HCT116 (cell line): ENCODE measurements at regions not wholly inside any gene's neighbourhood (a gene's known extent, or its start where the extent isn't known, plus 50 kb on each side); places are given as distances from the start of the nearest gene placed in this dataset.

Source experiments
- ATAC-seq: fragments of 200-7000 bp; cut with Tn5 transposase; 2 replicates; pipeline ENCODE4 v1.9.1; 2020; ENCODE audit warnings: mild to moderate bottlenecking, moderate library complexity
- BruUV-seq: library from RNA; stranded (reverse); fragments of 400-500 nt; replicated peaks from 2 replicates; lab custom pipeline; 2021; lab: Mats Ljungman, UMichigan
- CTCF ChIA-PET: fragments of 300-600 bp; sonication (Branson Sonifier 250); formaldehyde crosslinking; loops from one replicate; lab custom pipeline; 2021; ENCODE audit warnings: antibody characterized with exemption; lab: Charles Lee
- POLR2A ChIA-PET: fragments of 300-600, 350-600 bp; sonication (Branson Sonifier 250); formaldehyde crosslinking; loops from one replicate; lab custom pipeline; 2021; ENCODE audit warnings: antibody characterized with exemption; lab: Charles Lee
- RAD21 ChIA-PET, 2 experiments: fragments of 300-600 bp; sonication (Branson Sonifier 250); formaldehyde crosslinking; loops; one replicate each; lab custom pipeline; 2023; ENCODE audit warnings: low total read pairs in 2 of 2; ENCODE audit not compliant: uncharacterized antibody in 2 of 2, unreplicated experiment in 2 of 2, low non-redundant PET in 1 of 2; lab: Charles Lee
- DNase-seq: peaks from one replicate; pipeline ENCODE4 v3.0.0-alpha.2; 2010; ENCODE audit warnings: low read depth, low spot score
- H2AFZ ChIP-seq: fragments of 200-600 bp; shearing (Covaris generic), sonication (generic); 2 replicates; pipeline ENCODE4 v1.6.1; 2017; ENCODE audit warnings: low read depth, mixed run types, mixed read lengths, antibody characterized with exemption, low read length; ENCODE audit not compliant: poor library complexity, severe bottlenecking
- H3K27ac ChIP-seq: 2 replicates; pipeline ENCODE4 v1.5.1; 2012; ENCODE audit warnings: low read depth, low read length
- H3K27me3 ChIP-seq: fragments of 200-600 bp; sonication (generic); 2 replicates; pipeline ENCODE4 v1.6.1; 2016; ENCODE audit warnings: mixed run types, low read length, mixed read lengths; ENCODE audit not compliant: insufficient read depth
- H3K36me3 ChIP-seq, 2 experiments: fragments of 200-500 bp in 1 of 2; fragments of 200-600 bp in 1 of 2; sonication (Bioruptor generic) in 1 of 2; sonication (generic) in 1 of 2; 2 replicates each; pipeline versions ENCODE4 v1.5.1 to v1.6.1; 2014 to 2016; ENCODE audit warnings: low read length in 2 of 2, inconsistent platforms in 1 of 2, mixed read lengths in 1 of 2, mixed run types in 1 of 2; ENCODE audit not compliant: insufficient read depth in 2 of 2, control insufficient read depth in 1 of 2
- H3K4me1 ChIP-seq, 2 experiments: fragments of 200-600 bp in 1 of 2; sonication (generic) in 1 of 2; 2 replicates each; pipeline versions ENCODE4 v1.5.1 to v1.6.1; 2012 to 2017; ENCODE audit warnings: low read length in 2 of 2, inconsistent platforms in 1 of 2, mild to moderate bottlenecking in 1 of 2, mixed read lengths in 1 of 2, mixed run types in 1 of 2, moderate library complexity in 1 of 2; ENCODE audit not compliant: insufficient read depth in 2 of 2, control insufficient read depth in 1 of 2
- H3K4me2 ChIP-seq: fragments of 200-600 bp; sonication (generic); 2 replicates; pipeline ENCODE4 v1.6.1; 2017; ENCODE audit warnings: mixed run types, low read length, mixed read lengths
- H3K4me3 ChIP-seq, 2 experiments: fragments of 200-600 bp in 1 of 2; sonication (generic) in 1 of 2; replicated peaks in 1 of 2; 2 replicates each; pipeline ENCODE4 v1.5.1; 2011 to 2016; ENCODE audit warnings: low read length in 2 of 2, control low read depth in 1 of 2, low read depth in 1 of 2, mild to moderate bottlenecking in 1 of 2, mixed read lengths in 1 of 2, mixed run types in 1 of 2
- H3K79me2 ChIP-seq: fragments of 200-600 bp; sonication (generic); 2 replicates; pipeline ENCODE4 v1.6.1; 2017; ENCODE audit warnings: mild to moderate bottlenecking, mixed run types, low read length, moderate library complexity, mixed read lengths; ENCODE audit not compliant: insufficient read depth
- H3K9ac ChIP-seq: fragments of 200-600 bp; sonication (generic); 2 replicates; pipeline ENCODE4 v1.6.1; 2016; ENCODE audit warnings: low read length, mixed read lengths
- H3K9me2 ChIP-seq: fragments of 200-600 bp; sonication (generic), shearing (Covaris generic); 2 replicates; pipeline ENCODE4 v1.6.1; 2017; ENCODE audit warnings: mixed run types, mild to moderate bottlenecking, moderate library complexity; ENCODE audit not compliant: insufficient read depth
- H3K9me3 ChIP-seq, 2 experiments: fragments of 200-500 bp in 1 of 2; fragments of 200-600 bp in 1 of 2; sonication (Bioruptor generic) in 1 of 2; sonication (generic) in 1 of 2; 2 replicates each; pipeline ENCODE4 v1.6.1; 2014 to 2017; ENCODE audit warnings: low read length in 2 of 2, mixed read lengths in 2 of 2, inconsistent platforms in 1 of 2, low read depth in 1 of 2, mild to moderate bottlenecking in 1 of 2, mixed run types in 1 of 2, moderate library complexity in 1 of 2; ENCODE audit not compliant: control insufficient read depth in 1 of 2, insufficient read depth in 1 of 2
- H4K20me1 ChIP-seq: fragments of 200-600 bp; sonication (generic), shearing (Covaris generic); 2 replicates; pipeline ENCODE4 v1.6.1; 2017; ENCODE audit warnings: mixed run types, mild to moderate bottlenecking, moderate library complexity; ENCODE audit not compliant: insufficient read depth
- CEBPB ChIP-seq: IDR thresholded peaks from 2 replicates; pipeline ENCODE4 v1.6.1; 2012; ENCODE audit warnings: low read depth
- EGR1 ChIP-seq: IDR thresholded peaks from 2 replicates; pipeline ENCODE4 v1.6.1; 2012; ENCODE audit warnings: low read depth
- EZH2phosphoT487 ChIP-seq: fragments of 200-600 bp; IDR thresholded peaks from 2 replicates; pipeline ENCODE4 v1.6.1; 2018; ENCODE audit warnings: antibody characterized with exemption, borderline replicate concordance
- POLR2A ChIP-seq: IDR thresholded peaks from 2 replicates; pipeline ENCODE4 v1.7.0; 2011; ENCODE audit warnings: borderline replicate concordance; ENCODE audit not compliant: insufficient read depth, insufficient read length; ENCODE audit errors: extremely low read depth
- POLR2AphosphoS5 ChIP-seq: IDR thresholded peaks from 2 replicates; pipeline ENCODE4 v1.6.1; 2011; ENCODE audit warnings: mild to moderate bottlenecking, low read depth, low read length, moderate library complexity
- RAD21 ChIP-seq: IDR thresholded peaks from 2 replicates; pipeline ENCODE4 v1.6.1; 2012; ENCODE audit warnings: low read depth, mild to moderate bottlenecking
- SIN3A ChIP-seq: IDR thresholded peaks from 2 replicates; pipeline ENCODE4 v1.6.1; 2012; ENCODE audit warnings: low read depth
- SRF ChIP-seq: IDR thresholded peaks from 2 replicates; pipeline ENCODE4 v1.6.1; 2012; ENCODE audit warnings: low read depth
- TCF7L2 ChIP-seq: IDR thresholded peaks from 2 replicates; pipeline ENCODE4 v1.7.0; 2011; ENCODE audit warnings: borderline replicate concordance, inconsistent platforms; ENCODE audit not compliant: insufficient read depth, insufficient read length; ENCODE audit errors: extremely low read depth
- ZBTB33 ChIP-seq: IDR thresholded peaks from 2 replicates; pipeline ENCODE4 v1.6.1; 2011; ENCODE audit warnings: mild to moderate bottlenecking, low read length, moderate library complexity; ENCODE audit not compliant: insufficient replicate concordance; ENCODE audit errors: extremely low read depth
- intact Hi-C: fragments of 100-400 bp; cut with micrococcal nuclease; formaldehyde crosslinking; loops from 2 replicates; pipeline ENCODE4 v1.10.0; 2022
- TF ChIP-seq, protein P1 (sequence below): IDR thresholded peaks from 2 replicates; pipeline ENCODE4 v1.6.1; 2012
- TF ChIP-seq, protein P2 (sequence below): IDR thresholded peaks from 2 replicates; pipeline ENCODE4 v1.6.1; 2012

DNA sequence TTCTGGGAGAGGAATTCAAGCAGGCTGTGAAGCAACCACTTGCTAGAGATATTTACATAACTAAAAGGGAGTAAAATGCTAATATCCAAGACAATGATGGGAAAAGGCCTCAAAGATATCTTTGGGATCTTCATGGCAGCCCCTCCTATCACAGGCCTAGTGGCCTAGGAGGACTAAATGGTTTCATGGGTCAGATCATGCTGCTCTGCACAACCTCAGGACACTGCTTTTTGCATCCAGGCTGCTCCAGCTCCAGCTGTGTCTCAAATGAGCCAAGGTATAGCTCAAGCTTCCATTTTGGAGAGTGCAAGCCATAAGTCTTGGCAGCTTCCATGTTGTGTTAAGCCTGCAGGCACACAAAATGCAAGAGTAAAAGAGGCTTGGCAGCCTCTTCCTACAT, 195.6 kb upstream of the SSTR1 start:
- POLR2A ChIA-PET: no interaction called here
- Histone ChIP-seq H3K9ac (no peak overlapping the region), H3K4me1 (no peaks in the 10 kb centered on the region)
- intact Hi-C loops: no loop called here
- CTCF ChIA-PET: no interaction called here
- TF ChIP-seq EZH2phosphoT487 (no peak), SIN3A (no peak), CEBPB (no peak), ZBTB33 (no peak), POLR2A (no peak), TCF7L2 (no peak), EGR1 (no peak), RAD21 (no peak), POLR2AphosphoS5 (no peak), SRF (no peak)
- TF ChIP-seq, protein P1, sequence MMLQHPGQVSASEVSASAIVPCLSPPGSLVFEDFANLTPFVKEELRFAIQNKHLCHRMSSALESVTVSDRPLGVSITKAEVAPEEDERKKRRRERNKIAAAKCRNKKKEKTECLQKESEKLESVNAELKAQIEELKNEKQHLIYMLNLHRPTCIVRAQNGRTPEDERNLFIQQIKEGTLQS: no peak
- TF ChIP-seq, protein P2, sequence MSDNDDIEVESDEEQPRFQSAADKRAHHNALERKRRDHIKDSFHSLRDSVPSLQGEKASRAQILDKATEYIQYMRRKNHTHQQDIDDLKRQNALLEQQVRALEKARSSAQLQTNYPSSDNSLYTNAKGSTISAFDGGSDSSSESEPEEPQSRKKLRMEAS: no peak
- TF ChIP-seq, all 23 proteins: peak for 0
- Histone ChIP-seq H3K4me3 (no peak overlapping the region), H3K79me2 (no peaks in the 10 kb centered on the region), H3K9me3 (peaks cover 0 to 6% of the 10 kb centered on the region in 2 experiments; a peak in 2 of 4 replicates), H2AFZ (no peak overlapping the region), H4K20me1 (no peaks in the 10 kb centered on the region), H3K27me3 (no peaks in the 10 kb centered on the region), H3K4me2 (no peak overlapping the region), H3K27ac (no peak overlapping the region), H3K36me3 (no peaks in the 10 kb centered on the region), H3K9me2 (no peaks in the 10 kb centered on the region)
- BruUV-seq: no TSS peak
- ATAC-seq (no peak), DNase-seq (no peak)
- RAD21 ChIA-PET: no interaction called here
